HL-60 (cell line): ENCODE measurements at regions not wholly inside any gene's neighbourhood (a gene's known extent, or its start where the extent isn't known, plus 50 kb on each side); places are given as distances from the start of the nearest gene placed in this dataset.

ENCODE experiments used
- CTCF ChIP-seq: IDR thresholded peaks from one replicate; pipeline ENCODE4 v1.5.1; 2011; ENCODE audit warnings: low read length, control low read depth, inconsistent platforms; ENCODE audit not compliant: insufficient read depth
- POLR2AphosphoS5 ChIP-seq: IDR thresholded peaks from 2 replicates; pipeline ENCODE4 v1.6.1; 2012; ENCODE audit warnings: low read depth
- SPI1 ChIP-seq: IDR thresholded peaks from 2 replicates; pipeline ENCODE4 v1.6.1; 2012; ENCODE audit warnings: low read depth, mild to moderate bottlenecking, borderline replicate concordance
- TF ChIP-seq, protein P1 (sequence below): IDR thresholded peaks from 2 replicates; pipeline ENCODE4 v1.6.1; 2012; ENCODE audit warnings: low read depth; ENCODE audit not compliant: insufficient replicate concordance

- TF ChIP-seq, protein P1, sequence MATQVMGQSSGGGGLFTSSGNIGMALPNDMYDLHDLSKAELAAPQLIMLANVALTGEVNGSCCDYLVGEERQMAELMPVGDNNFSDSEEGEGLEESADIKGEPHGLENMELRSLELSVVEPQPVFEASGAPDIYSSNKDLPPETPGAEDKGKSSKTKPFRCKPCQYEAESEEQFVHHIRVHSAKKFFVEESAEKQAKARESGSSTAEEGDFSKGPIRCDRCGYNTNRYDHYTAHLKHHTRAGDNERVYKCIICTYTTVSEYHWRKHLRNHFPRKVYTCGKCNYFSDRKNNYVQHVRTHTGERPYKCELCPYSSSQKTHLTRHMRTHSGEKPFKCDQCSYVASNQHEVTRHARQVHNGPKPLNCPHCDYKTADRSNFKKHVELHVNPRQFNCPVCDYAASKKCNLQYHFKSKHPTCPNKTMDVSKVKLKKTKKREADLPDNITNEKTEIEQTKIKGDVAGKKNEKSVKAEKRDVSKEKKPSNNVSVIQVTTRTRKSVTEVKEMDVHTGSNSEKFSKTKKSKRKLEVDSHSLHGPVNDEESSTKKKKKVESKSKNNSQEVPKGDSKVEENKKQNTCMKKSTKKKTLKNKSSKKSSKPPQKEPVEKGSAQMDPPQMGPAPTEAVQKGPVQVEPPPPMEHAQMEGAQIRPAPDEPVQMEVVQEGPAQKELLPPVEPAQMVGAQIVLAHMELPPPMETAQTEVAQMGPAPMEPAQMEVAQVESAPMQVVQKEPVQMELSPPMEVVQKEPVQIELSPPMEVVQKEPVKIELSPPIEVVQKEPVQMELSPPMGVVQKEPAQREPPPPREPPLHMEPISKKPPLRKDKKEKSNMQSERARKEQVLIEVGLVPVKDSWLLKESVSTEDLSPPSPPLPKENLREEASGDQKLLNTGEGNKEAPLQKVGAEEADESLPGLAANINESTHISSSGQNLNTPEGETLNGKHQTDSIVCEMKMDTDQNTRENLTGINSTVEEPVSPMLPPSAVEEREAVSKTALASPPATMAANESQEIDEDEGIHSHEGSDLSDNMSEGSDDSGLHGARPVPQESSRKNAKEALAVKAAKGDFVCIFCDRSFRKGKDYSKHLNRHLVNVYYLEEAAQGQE, result no peak
- TF ChIP-seq CTCF (no peak), POLR2AphosphoS5 (no peak), SPI1 (no peak)
These were observed 137.5 kb upstream of the INPP4B start for GRCh38 chr4:142983589-142983988.
